T-helper 22 cell (primary cell): ENCODE measurements at regions not wholly inside any gene's neighbourhood (a gene's known extent, or its start where the extent isn't known, plus 50 kb on each side); places are given as distances from the start of the nearest gene placed in this dataset.
"Not testable (repeated sequence)": the region's sequence is repeated elsewhere in the genome, so short reads cannot be mapped to it uniquely, and the experiment has no call there.

Experiments used
- DNase-seq: peaks from one replicate; pipeline ENCODE4 v3.0.0-alpha.2; 2020; ENCODE audit warnings: low read depth

GRCh38 chr18:8882632-8883408 lies 177.5 kb downstream of the MTCL1 start:
- no peak for DNase-seq

DNA sequence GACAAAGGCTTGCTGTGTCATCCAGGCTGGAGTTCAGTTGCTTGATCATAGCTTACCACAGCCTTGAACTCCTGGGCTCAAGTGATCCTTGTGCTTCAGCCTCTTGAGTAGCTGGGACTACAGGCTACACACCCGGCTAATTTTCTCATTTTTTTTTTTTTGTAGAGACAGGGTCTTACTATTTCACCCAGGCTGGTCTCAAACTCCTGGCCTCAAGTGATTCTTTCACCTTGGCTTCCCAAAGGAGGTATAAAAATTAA lies 178.0 kb downstream of the MTCL1 start:
- DNase-seq, result no peak

- not testable (repeated sequence) for DNase-seq
Measured at GRCh38 chr18:8887877-8888276, 182.5 kb downstream of the MTCL1 start.

DNA sequence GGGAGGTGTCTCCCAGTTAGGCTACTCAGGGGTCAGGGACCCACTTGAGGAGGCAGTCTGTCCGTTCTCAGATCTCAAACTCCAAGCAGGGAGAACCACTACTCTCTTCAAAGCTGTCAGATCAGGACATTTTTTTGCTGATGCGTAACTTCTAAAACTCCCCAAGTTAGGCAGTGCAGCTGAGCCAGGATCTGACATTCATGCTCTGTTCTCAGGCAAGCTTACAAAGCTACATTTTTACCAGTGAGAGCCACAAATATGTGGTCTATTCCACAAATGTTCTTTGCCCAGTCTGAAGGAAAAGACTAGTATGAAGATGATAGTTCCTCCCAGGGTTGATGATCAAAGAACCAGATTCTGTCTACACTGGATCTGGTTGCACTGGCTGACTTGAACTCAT lies 184.1 kb downstream of the MTCL1 start:
- no peak for DNase-seq

DNA sequence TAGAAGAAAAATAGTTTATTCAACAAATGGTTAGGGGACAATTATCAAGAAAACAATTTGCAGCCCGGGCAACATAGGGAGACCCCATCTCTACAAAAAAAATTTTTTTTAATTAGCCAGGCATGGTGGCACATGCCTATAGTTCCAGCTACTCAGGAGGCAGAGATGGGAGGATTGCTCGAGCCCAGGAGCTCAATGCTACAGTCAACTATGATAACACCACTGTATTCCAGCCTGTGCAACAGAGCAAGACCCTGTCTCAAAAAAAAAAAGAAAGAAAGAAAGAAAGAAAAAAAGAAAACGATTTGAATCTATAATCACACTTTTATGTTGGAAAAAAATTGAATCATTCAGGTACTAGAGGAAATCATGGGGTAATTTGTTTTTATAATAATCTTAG lies 185.1 kb downstream of the MTCL1 start:
- DNase-seq, result not testable (repeated sequence)

GRCh38 chr18:8890957-8891464 lies 185.7 kb downstream of the MTCL1 start:
- no peak for DNase-seq

- DNase-seq, result no peak
Measured at GRCh38 chr18:8893221-8893620, 187.9 kb downstream of the MTCL1 start.

GRCh38 chr18:8893628-8894231 lies 188.4 kb downstream of the MTCL1 start:
- DNase-seq, result no peak

GRCh38 chr18:8894823-8895222 lies 189.5 kb downstream of the MTCL1 start:
- no peak for DNase-seq

- DNase-seq, result no peak
Measured at GRCh38 chr18:8895341-8895740, 190.0 kb downstream of the MTCL1 start.

DNA sequence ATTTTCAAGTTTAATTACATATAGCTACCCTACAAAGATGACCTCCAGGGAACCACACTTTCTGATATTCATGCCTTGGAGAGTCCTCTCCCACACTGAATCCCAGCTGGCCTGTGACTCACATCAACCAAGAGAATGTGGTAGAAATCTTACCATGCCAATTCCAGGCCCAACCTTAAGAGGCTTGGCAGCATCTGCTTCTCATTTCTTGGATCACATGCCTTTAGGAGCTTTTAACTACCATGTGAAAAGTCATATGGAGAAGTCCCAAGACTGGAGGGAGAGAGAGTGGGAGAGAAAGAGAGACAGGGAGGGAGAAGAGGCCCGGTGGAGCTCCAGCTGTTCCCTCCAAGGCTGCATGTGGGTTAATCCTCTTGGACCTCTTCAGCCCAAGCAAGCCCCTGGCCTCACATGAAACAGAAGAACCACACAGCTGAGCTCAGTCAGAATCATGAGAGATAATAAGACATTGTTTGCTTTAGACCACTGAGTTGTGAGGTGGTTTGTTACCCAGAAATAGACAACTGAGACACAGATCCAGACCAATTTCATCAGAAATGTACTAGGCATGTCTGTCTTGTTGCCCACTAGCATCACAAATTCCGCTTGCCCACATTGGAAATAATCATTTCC lies 190.7 kb downstream of the MTCL1 start:
- no peak for DNase-seq

DNA sequence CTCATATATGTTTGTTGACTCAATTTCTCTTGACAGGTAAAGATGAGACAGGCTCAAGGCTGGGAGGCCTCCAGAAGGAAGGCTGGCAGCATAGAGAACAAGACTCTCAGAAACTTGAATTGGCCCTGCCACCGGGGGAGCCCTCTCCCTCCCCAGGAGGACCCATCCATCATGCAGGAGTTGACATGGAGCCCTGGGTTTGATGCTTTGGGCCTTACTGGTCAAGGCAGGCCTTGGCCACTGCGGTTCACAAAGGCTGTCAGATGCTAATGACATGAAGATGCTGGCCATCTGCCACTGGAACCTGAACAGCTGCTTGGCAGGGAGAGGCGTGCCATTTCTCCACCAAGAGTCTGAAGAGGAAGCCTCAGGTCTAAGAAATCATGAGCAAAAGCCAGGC lies 193.6 kb downstream of the MTCL1 start:
- DNase-seq, result no peak

DNA sequence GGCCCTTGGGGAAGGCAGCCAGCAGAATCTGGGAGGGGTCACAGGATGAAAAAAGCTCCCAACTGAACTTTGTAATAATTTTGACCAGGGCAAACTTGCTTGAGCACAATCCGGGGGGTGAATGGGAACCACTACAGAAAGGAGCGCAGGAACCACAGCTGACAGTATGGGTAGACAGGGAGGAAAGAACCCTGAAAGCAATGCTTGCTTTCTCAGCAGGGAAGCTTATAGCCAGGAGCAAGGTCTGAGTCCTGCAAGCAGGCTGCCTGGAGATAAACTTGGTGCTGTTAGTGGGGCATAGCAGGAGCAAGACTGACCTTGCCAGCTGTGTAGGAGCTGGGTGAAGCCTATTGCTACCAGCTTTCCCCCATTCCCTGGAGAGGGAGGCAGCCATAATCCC lies 195.2 kb downstream of the MTCL1 start:
- DNase-seq, result no peak

GRCh38 chr18:8901019-8901418 lies 195.7 kb downstream of the MTCL1 start:
- DNase-seq, result no peak

GRCh38 chr18:8904316-8904715 lies 198.2 kb upstream of the NDUFV2 start:
- no peak for DNase-seq

GRCh38 chr18:8908792-8909510 lies 193.5 kb upstream of the NDUFV2 start:
- DNase-seq, result no peak

GRCh38 chr18:8910186-8910822 lies 192.2 kb upstream of the NDUFV2 start:
- DNase-seq, result no peak

DNA sequence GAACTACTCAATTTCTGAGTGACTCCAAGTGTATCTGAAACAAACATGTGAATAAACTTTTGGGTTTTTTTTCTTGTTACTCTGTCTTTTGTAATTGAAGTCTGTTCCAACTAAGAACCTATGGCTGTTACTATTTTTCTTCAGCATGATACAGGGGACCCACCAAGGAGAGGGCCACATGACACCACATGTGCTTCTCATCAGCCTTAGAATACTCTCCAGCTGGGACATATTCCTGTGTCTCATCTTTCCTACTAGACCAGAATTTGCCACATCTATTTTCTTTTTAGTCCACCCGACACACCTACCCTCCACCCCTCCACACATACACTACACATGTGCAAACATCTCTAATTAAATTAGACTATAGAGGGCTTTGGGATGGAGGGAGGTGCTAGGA lies 191.7 kb upstream of the NDUFV2 start:
- no peak for DNase-seq

GRCh38 chr18:8911408-8912340 lies 190.8 kb upstream of the NDUFV2 start:
- no peak for DNase-seq

- DNase-seq, result no peak
Measured at GRCh38 chr18:8912348-8913326, 189.9 kb upstream of the NDUFV2 start.
